WTC11 (cell line): ENCODE measurements at regions not wholly inside any gene's neighbourhood (a gene's known extent, or its start where the extent isn't known, plus 50 kb on each side); places are given as distances from the start of the nearest gene placed in this dataset.

Experiments used
- ATAC-seq: fragments of 200-7000 bp; cut with Tn5 transposase; 2 replicates; pipeline ENCODE4 v1.10.0; 2021; ENCODE audit warnings: mild to moderate bottlenecking, moderate library complexity
- CTCF ChIA-PET: fragments of 300-600 bp; sonication (Branson Sonifier 250); formaldehyde crosslinking; loops from one replicate; lab custom pipeline; 2021; ENCODE audit warnings: antibody characterized with exemption; lab: Charles Lee
- POLR2A ChIA-PET: fragments of 350-600 bp; sonication (Branson Sonifier 250); formaldehyde crosslinking; loops from one replicate; lab custom pipeline; 2021; ENCODE audit warnings: antibody characterized with exemption; lab: Charles Lee
- DNase-seq: peaks from one replicate; pipeline ENCODE4 v3.0.0; 2021; ENCODE audit warnings: low spot score
- H3K27ac Mint-ChIP-seq: 2 replicates; pipeline ENCODE4 v1.8.0; 2021; ENCODE audit warnings: mixed read lengths
- H3K27me3 Mint-ChIP-seq: 2 replicates; pipeline ENCODE4 v1.8.0; 2021; ENCODE audit warnings: low read depth, mild to moderate bottlenecking, moderate library complexity, mixed read lengths
- H3K36me3 Mint-ChIP-seq: 2 replicates; pipeline ENCODE4 v1.8.0; 2021; ENCODE audit warnings: mixed read lengths
- H3K4me1 Mint-ChIP-seq: 2 replicates; pipeline ENCODE4 v1.8.0; 2022; ENCODE audit warnings: mixed read lengths
- H3K4me3 Mint-ChIP-seq: 2 replicates; pipeline ENCODE4 v1.8.0; 2021; ENCODE audit warnings: mild to moderate bottlenecking, moderate library complexity, mixed read lengths
- H3K9me3 Mint-ChIP-seq: 2 replicates; pipeline ENCODE4 v1.8.0; 2021; ENCODE audit warnings: mixed read lengths
- CBFB ChIP-seq: sonication (generic); formaldehyde crosslinking; IDR thresholded peaks from 2 replicates; pipeline ENCODE4 v1.8.1; 2022; ENCODE audit warnings: mild to moderate bottlenecking, low read depth, missing genetic modification reagents
- CREB1 ChIP-seq: sonication (generic); formaldehyde crosslinking; IDR thresholded peaks from 2 replicates; pipeline ENCODE4 v1.8.0; 2023; ENCODE audit warnings: mild to moderate bottlenecking, missing genetic modification reagents
- FOXJ3 ChIP-seq: sonication (generic); formaldehyde crosslinking; IDR thresholded peaks from 2 replicates; pipeline ENCODE4 v1.9.0; 2021; ENCODE audit warnings: missing genetic modification reagents, mild to moderate bottlenecking, borderline replicate concordance
- FOXP1 ChIP-seq: sonication (generic); formaldehyde crosslinking; IDR thresholded peaks from 2 replicates; pipeline ENCODE4 v1.8.0; 2022; ENCODE audit warnings: missing genetic modification reagents, mild to moderate bottlenecking, moderate library complexity, borderline replicate concordance
- GABPB1 ChIP-seq: sonication (generic); formaldehyde crosslinking; IDR thresholded peaks from 2 replicates; pipeline ENCODE4 v1.8.1; 2023; ENCODE audit warnings: mild to moderate bottlenecking, missing genetic modification reagents
- IRF1 ChIP-seq: sonication (generic); formaldehyde crosslinking; IDR thresholded peaks from 2 replicates; pipeline ENCODE4 v1.8.0; 2023; ENCODE audit warnings: missing genetic modification reagents
- JUN ChIP-seq: sonication (generic); formaldehyde crosslinking; IDR thresholded peaks from 2 replicates; pipeline ENCODE4 v1.8.0; 2023; ENCODE audit warnings: mild to moderate bottlenecking, missing genetic modification reagents
- MXD4 ChIP-seq: fragments of 250-450 bp; sonication (Bioruptor Pico); IDR thresholded peaks from 2 replicates; pipeline ENCODE4 v1.8.0; 2021; ENCODE audit warnings: mild to moderate bottlenecking, moderate library complexity, borderline replicate concordance
- NFATC4 ChIP-seq: fragments of 250-450 bp; sonication (Bioruptor Pico); IDR thresholded peaks from 2 replicates; pipeline ENCODE4 v1.9.0; 2021; ENCODE audit warnings: mild to moderate bottlenecking
- RELA ChIP-seq: sonication (generic); formaldehyde crosslinking; IDR thresholded peaks from 2 replicates; pipeline ENCODE4 v1.8.1; 2022; ENCODE audit warnings: missing genetic modification reagents, mild to moderate bottlenecking, borderline replicate concordance
- SMAD4 ChIP-seq: sonication (generic); formaldehyde crosslinking; IDR thresholded peaks from 2 replicates; pipeline ENCODE4 v1.8.0; 2022; ENCODE audit warnings: mild to moderate bottlenecking, missing genetic modification reagents
- TCF7 ChIP-seq: sonication (generic); formaldehyde crosslinking; IDR thresholded peaks from 2 replicates; pipeline ENCODE4 v1.8.0; 2022; ENCODE audit warnings: mild to moderate bottlenecking, low read depth, missing genetic modification reagents, moderate library complexity
- ZBTB21 ChIP-seq: sonication (generic); formaldehyde crosslinking; IDR thresholded peaks from 2 replicates; pipeline ENCODE4 v1.8.1; 2023; ENCODE audit warnings: mild to moderate bottlenecking, missing genetic modification reagents, borderline replicate concordance
- ZNF121 ChIP-seq: sonication (generic); formaldehyde crosslinking; IDR thresholded peaks from 2 replicates; pipeline ENCODE4 v1.8.0; 2023; ENCODE audit warnings: missing genetic modification reagents
- ZNF396 ChIP-seq: fragments of 250-450 bp; sonication (Bioruptor Pico); IDR thresholded peaks from 2 replicates; pipeline ENCODE4 v1.8.0; 2021; ENCODE audit warnings: mild to moderate bottlenecking, moderate library complexity, borderline replicate concordance
- TF ChIP-seq, protein P1 (sequence below): fragments of 250-450 bp; sonication (Bioruptor Pico); IDR thresholded peaks from 2 replicates; pipeline ENCODE4 v1.8.0; 2021; ENCODE audit warnings: mild to moderate bottlenecking
- TF ChIP-seq, protein P2 (sequence below): sonication (generic); formaldehyde crosslinking; IDR thresholded peaks from 2 replicates; pipeline ENCODE4 v1.8.0; 2022; ENCODE audit warnings: mild to moderate bottlenecking, missing genetic modification reagents
- TF ChIP-seq, protein P3 (sequence below): fragments of 250-450 bp; sonication (Bioruptor Pico); IDR thresholded peaks from 2 replicates; pipeline ENCODE4 v1.9.0; 2021; ENCODE audit warnings: mild to moderate bottlenecking, borderline replicate concordance
- TF ChIP-seq, protein P4 (sequence below): sonication (generic); formaldehyde crosslinking; IDR thresholded peaks from 2 replicates; pipeline ENCODE4 v1.8.0; 2022; ENCODE audit warnings: mild to moderate bottlenecking, missing genetic modification reagents
- TF ChIP-seq, protein P5 (sequence below): sonication (generic); formaldehyde crosslinking; IDR thresholded peaks from 2 replicates; pipeline ENCODE4 v1.8.1; 2023; ENCODE audit warnings: mild to moderate bottlenecking, missing genetic modification reagents, moderate library complexity

- Mint-ChIP-seq H3K27me3 (peaks cover 76% of the 10 kb centered on the region), H3K27ac (no peak overlapping the region), H3K4me1 (no peaks in the 10 kb centered on the region), H3K4me3 (no peak overlapping the region), H3K36me3 (0 out of 2 replicates have a peak, but pooled peaks cover 6% of the 10 kb centered on the region), H3K9me3 (peaks cover 22% of the 10 kb centered on the region)
- TF ChIP-seq MXD4 (no peak), ZNF396 (CRISPR knock-in tag) (no peak), ZNF121 (CRISPR knock-in tag) (no peak), JUN (CRISPR knock-in tag) (no peak), RELA (no peak), CREB1 (CRISPR knock-in tag) (no peak), ZBTB21 (CRISPR knock-in tag) (no peak), CBFB (CRISPR knock-in tag) (no peak), FOXJ3 (CRISPR knock-in tag) (no peak), TCF7 (CRISPR knock-in tag) (no peak), NFATC4 (no peak), SMAD4 (CRISPR knock-in tag) (no peak), IRF1 (CRISPR knock-in tag) (no peak), FOXP1 (CRISPR knock-in tag) (no peak), GABPB1 (CRISPR knock-in tag) (no peak)
- TF ChIP-seq, protein P1, sequence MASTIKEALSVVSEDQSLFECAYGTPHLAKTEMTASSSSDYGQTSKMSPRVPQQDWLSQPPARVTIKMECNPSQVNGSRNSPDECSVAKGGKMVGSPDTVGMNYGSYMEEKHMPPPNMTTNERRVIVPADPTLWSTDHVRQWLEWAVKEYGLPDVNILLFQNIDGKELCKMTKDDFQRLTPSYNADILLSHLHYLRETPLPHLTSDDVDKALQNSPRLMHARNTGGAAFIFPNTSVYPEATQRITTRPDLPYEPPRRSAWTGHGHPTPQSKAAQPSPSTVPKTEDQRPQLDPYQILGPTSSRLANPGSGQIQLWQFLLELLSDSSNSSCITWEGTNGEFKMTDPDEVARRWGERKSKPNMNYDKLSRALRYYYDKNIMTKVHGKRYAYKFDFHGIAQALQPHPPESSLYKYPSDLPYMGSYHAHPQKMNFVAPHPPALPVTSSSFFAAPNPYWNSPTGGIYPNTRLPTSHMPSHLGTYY (CRISPR knock-in tag), result no peak
- TF ChIP-seq, protein P2, sequence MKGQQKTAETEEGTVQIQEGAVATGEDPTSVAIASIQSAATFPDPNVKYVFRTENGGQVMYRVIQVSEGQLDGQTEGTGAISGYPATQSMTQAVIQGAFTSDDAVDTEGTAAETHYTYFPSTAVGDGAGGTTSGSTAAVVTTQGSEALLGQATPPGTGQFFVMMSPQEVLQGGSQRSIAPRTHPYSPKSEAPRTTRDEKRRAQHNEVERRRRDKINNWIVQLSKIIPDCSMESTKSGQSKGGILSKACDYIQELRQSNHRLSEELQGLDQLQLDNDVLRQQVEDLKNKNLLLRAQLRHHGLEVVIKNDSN, result no peak
- TF ChIP-seq, protein P3, sequence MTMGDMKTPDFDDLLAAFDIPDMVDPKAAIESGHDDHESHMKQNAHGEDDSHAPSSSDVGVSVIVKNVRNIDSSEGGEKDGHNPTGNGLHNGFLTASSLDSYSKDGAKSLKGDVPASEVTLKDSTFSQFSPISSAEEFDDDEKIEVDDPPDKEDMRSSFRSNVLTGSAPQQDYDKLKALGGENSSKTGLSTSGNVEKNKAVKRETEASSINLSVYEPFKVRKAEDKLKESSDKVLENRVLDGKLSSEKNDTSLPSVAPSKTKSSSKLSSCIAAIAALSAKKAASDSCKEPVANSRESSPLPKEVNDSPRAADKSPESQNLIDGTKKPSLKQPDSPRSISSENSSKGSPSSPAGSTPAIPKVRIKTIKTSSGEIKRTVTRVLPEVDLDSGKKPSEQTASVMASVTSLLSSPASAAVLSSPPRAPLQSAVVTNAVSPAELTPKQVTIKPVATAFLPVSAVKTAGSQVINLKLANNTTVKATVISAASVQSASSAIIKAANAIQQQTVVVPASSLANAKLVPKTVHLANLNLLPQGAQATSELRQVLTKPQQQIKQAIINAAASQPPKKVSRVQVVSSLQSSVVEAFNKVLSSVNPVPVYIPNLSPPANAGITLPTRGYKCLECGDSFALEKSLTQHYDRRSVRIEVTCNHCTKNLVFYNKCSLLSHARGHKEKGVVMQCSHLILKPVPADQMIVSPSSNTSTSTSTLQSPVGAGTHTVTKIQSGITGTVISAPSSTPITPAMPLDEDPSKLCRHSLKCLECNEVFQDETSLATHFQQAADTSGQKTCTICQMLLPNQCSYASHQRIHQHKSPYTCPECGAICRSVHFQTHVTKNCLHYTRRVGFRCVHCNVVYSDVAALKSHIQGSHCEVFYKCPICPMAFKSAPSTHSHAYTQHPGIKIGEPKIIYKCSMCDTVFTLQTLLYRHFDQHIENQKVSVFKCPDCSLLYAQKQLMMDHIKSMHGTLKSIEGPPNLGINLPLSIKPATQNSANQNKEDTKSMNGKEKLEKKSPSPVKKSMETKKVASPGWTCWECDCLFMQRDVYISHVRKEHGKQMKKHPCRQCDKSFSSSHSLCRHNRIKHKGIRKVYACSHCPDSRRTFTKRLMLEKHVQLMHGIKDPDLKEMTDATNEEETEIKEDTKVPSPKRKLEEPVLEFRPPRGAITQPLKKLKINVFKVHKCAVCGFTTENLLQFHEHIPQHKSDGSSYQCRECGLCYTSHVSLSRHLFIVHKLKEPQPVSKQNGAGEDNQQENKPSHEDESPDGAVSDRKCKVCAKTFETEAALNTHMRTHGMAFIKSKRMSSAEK (CRISPR knock-in tag), result no peak
- TF ChIP-seq, protein P4, sequence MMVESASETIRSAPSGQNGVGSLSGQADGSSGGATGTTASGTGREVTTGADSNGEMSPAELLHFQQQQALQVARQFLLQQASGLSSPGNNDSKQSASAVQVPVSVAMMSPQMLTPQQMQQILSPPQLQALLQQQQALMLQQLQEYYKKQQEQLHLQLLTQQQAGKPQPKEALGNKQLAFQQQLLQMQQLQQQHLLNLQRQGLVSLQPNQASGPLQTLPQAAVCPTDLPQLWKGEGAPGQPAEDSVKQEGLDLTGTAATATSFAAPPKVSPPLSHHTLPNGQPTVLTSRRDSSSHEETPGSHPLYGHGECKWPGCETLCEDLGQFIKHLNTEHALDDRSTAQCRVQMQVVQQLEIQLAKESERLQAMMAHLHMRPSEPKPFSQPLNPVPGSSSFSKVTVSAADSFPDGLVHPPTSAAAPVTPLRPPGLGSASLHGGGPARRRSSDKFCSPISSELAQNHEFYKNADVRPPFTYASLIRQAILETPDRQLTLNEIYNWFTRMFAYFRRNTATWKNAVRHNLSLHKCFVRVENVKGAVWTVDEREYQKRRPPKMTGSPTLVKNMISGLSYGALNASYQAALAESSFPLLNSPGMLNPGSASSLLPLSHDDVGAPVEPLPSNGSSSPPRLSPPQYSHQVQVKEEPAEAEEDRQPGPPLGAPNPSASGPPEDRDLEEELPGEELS, result no peak
- TF ChIP-seq, protein P5, sequence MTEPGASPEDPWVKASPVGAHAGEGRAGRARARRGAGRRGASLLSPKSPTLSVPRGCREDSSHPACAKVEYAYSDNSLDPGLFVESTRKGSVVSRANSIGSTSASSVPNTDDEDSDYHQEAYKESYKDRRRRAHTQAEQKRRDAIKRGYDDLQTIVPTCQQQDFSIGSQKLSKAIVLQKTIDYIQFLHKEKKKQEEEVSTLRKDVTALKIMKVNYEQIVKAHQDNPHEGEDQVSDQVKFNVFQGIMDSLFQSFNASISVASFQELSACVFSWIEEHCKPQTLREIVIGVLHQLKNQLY (CRISPR knock-in tag), result no peak
- POLR2A ChIA-PET, result no interaction called here
- DNase-seq (no peak), ATAC-seq (no peak)
- CTCF ChIA-PET, result no interaction called here
Observed at GRCh38 chr20:61057443-61058121, 194.5 kb upstream of the CDH4 start.
